Sigmoid colon (tissue), 6 donors: ENCODE measurements at regions not wholly inside any gene's neighbourhood (a gene's known extent, or its start where the extent isn't known, plus 50 kb on each side); places are given as distances from the start of the nearest gene placed in this dataset.

ENCODE experiments used
- DNase-seq: peaks from one replicate; pipeline ENCODE4 v3.0.0-alpha.2; 2019
- H3K27ac ChIP-seq, 4 donors: fragments of 200-600 bp; sonication (generic); one replicate each; pipeline ENCODE4 v1.5.1; 2016 to 2019; ENCODE audit warnings: mild to moderate bottlenecking in 1 of 4
- H3K27me3 ChIP-seq, 3 donors: fragments of 200-600 bp; sonication (generic); one replicate each; pipeline ENCODE4 v1.5.1; 2019; ENCODE audit warnings: mild to moderate bottlenecking in 1 of 3
- H3K36me3 ChIP-seq, 4 donors: fragments of 200-600 bp; sonication (generic); one replicate each; pipeline ENCODE4 v1.5.1; 2016 to 2019
- H3K4me1 ChIP-seq, 4 donors: fragments of 200-600 bp; sonication (generic); one replicate each; pipeline ENCODE4 v1.5.1; 2017 to 2019
- H3K4me3 ChIP-seq, 4 donors: fragments of 200-600 bp; sonication (generic); one replicate each; pipeline ENCODE4 v1.5.1; 2017 to 2019; ENCODE audit warnings: mild to moderate bottlenecking in 2 of 4, moderate library complexity in 1 of 4
- H3K9me3 ChIP-seq, 4 donors: fragments of 200-600 bp in 3 of 4; sonication (generic) in 3 of 4; one replicate each; pipeline versions ENCODE4 v1.5.1 to v1.6.1; 2013 to 2019
- CTCF ChIP-seq, 4 experiments: fragments of 450-650 bp in 3 of 4; fragments of 200-600 bp in 1 of 4; IDR thresholded peaks; one replicate each; pipeline ENCODE4 v1.5.1; 2016 to 2019; ENCODE audit warnings: antibody characterized with exemption in 4 of 4, mild to moderate bottlenecking in 3 of 4, moderate library complexity in 2 of 4
- EP300 ChIP-seq, 4 donors: sonication (generic); formaldehyde crosslinking; IDR thresholded peaks; one replicate each; pipeline ENCODE4 v1.6.1; 2017; ENCODE audit warnings: antibody characterized with exemption in 4 of 4
- POLR2A ChIP-seq, 2 donors: fragments of 450-650 bp; IDR thresholded peaks; one replicate each; pipeline ENCODE4 v1.6.1; 2016; ENCODE audit warnings: antibody characterized with exemption in 2 of 2, mild to moderate bottlenecking in 2 of 2, moderate library complexity in 2 of 2
- POLR2AphosphoS5 ChIP-seq, 4 donors: sonication (generic); formaldehyde crosslinking; IDR thresholded peaks; one replicate each; pipeline ENCODE4 v1.6.1; 2017; ENCODE audit warnings: antibody characterized with exemption in 4 of 4
- WGBS, 2 donors: extraction: QIAGEN DNeasy Blood & Tissue Kit; methylation state at CpG; one replicate each; pipeline ENCODE4 v1.1.7; 2013; 5-methylcytosine and 5-hydroxymethylcytosine counted together
- intact Hi-C: fragments of 100-400 bp; cut with DNase I; formaldehyde crosslinking; loops from one replicate; pipeline ENCODE4 v1.15.1; 2023
- donor health status: healthy with polysubstance abuse.
- donor health status: healthy.

GRCh38 chr9:21708260-21708711 is 94.2 kb upstream of the MTAP start:
- H3K27ac ChIP-seq: no peak overlapping the region
- H3K27me3 ChIP-seq: no peaks in the 10 kb centered on the region
- no peak for DNase-seq
- TF ChIP-seq POLR2A (IDR thresholded peaks at IDR 0.05) (no peak), POLR2AphosphoS5 (IDR thresholded peaks at IDR 0.05) (no peak), EP300 (IDR thresholded peaks at IDR 0.05) (no peak), CTCF (IDR thresholded peaks at IDR 0.05) (no peak)
- H3K4me3 ChIP-seq: no peak overlapping the region
- 61 to 63% methylated on average over 4 of the region's 4 CpGs for WGBS, 2 donors
- intact Hi-C loops: no loop called here
- no peaks in the 10 kb centered on the region for H3K4me1 ChIP-seq
- no peaks in the 10 kb centered on the region for H3K36me3 ChIP-seq
- no peaks in the 10 kb centered on the region for H3K9me3 ChIP-seq

GRCh38 chr9:21708856-21709255 is 93.6 kb upstream of the MTAP start:
- TF ChIP-seq POLR2AphosphoS5 (IDR thresholded peaks at IDR 0.05): no peak
- no peak for DNase-seq
- Histone ChIP-seq H3K9me3 (no peaks in the 10 kb centered on the region), H3K27ac (no peak overlapping the region), H3K27me3 (no peaks in the 10 kb centered on the region), H3K4me3 (no peak overlapping the region), H3K36me3 (no peaks in the 10 kb centered on the region), H3K4me1 (no peaks in the 10 kb centered on the region)
- intact Hi-C loops: no loop called here
- WGBS, 2 donors: 56 to 57% methylated on average over 4 of the region's 4 CpGs

GRCh38 chr9:21709464-21710058 is 92.9 kb upstream of the MTAP start:
- Histone ChIP-seq H3K36me3 (no peaks in the 10 kb centered on the region), H3K4me3 (no peak overlapping the region), H3K27me3 (no peaks in the 10 kb centered on the region), H3K27ac (no peak overlapping the region), H3K9me3 (no peaks in the 10 kb centered on the region), H3K4me1 (no peaks in the 10 kb centered on the region)
- peak in 3 of 4 experiments; percentile 18 to 71 (median 58) for TF ChIP-seq CTCF (IDR thresholded peaks at IDR 0.05)
- no peak for TF ChIP-seq POLR2AphosphoS5 (IDR thresholded peaks at IDR 0.05)
- no peak for TF ChIP-seq EP300 (IDR thresholded peaks at IDR 0.05)
- TF ChIP-seq POLR2A (IDR thresholded peaks at IDR 0.05): no peak
- intact Hi-C loops: no loop called here
- DNase-seq: no peak
- 46 to 58% methylated on average over 5 of the region's 5 CpGs for WGBS, 2 donors

- Histone ChIP-seq H3K27ac (no peak overlapping the region), H3K36me3 (no peaks in the 10 kb centered on the region), H3K4me1 (no peaks in the 10 kb centered on the region), H3K4me3 (no peak overlapping the region), H3K27me3 (no peaks in the 10 kb centered on the region), H3K9me3 (no peaks in the 10 kb centered on the region)
- WGBS, 2 donors: 90% methylated on average over 4 of the region's 4 CpGs
- no peak for TF ChIP-seq POLR2A (IDR thresholded peaks at IDR 0.05)
- no peak for TF ChIP-seq POLR2AphosphoS5 (IDR thresholded peaks at IDR 0.05)
- no peak for TF ChIP-seq CTCF (IDR thresholded peaks at IDR 0.05)
- TF ChIP-seq EP300 (IDR thresholded peaks at IDR 0.05): no peak
- intact Hi-C loops: no loop called here
- DNase-seq: no peak
Measured at GRCh38 chr9:21710548-21711191, 91.8 kb upstream of the MTAP start.

GRCh38 chr9:21711504-21711903 is 90.9 kb upstream of the MTAP start:
- Histone ChIP-seq H3K9me3 (no peaks in the 10 kb centered on the region), H3K4me1 (no peaks in the 10 kb centered on the region), H3K4me3 (no peak overlapping the region), H3K27ac (no peak overlapping the region), H3K36me3 (no peaks in the 10 kb centered on the region), H3K27me3 (no peaks in the 10 kb centered on the region)
- DNase-seq: no peak
- TF ChIP-seq CTCF (IDR thresholded peaks at IDR 0.05) (no peak), POLR2A (IDR thresholded peaks at IDR 0.05) (no peak), POLR2AphosphoS5 (IDR thresholded peaks at IDR 0.05) (no peak), EP300 (IDR thresholded peaks at IDR 0.05) (no peak)
- WGBS, 2 donors: 39 to 83% methylated on average over 2 of the region's 2 CpGs
- intact Hi-C loops: no loop called here
